ENCODE measurements at regions not wholly inside any gene's neighbourhood (a gene's known extent, or its start where the extent isn't known, plus 50 kb on each side); places are given as distances from the start of the nearest gene placed in this dataset.

DNA sequence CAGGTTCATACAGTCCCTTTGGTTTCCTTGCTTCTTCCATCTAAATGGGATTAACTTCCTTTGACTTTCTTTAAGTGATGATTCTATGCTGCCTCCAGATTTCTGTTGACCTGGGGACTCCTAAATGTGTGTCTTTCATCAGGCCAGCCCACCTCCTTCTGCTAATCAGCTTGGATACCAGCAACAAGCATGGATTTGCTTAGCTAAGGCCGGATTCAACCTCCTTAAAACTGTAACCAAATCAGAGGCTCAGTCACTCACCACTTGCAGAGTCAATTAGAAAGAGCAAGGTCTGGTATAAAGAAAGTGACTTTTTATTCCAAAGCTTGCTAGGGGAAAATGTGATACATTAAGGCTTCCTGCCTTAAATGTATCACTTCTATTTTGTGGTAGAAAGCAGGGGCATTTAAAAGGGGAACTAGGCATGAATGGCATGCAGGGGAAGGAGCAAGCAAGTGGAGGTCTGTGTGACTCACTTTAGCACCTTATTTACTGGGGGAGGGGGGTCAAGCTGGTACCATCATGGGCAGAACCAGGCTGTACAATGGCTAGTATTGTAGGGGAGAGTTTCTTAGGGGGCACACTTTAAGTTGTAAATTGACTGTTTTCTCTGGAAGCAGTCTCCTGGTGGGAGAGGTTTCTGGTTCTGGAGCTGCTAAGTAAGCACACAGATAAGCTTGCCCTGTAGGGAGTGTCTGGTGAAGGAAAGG is 239.0 kb upstream of the PDGFD start:
- Histone ChIP-seq H3K27me3 (replicated peaks; ENCODE audit: insufficient read depth) (no peaks in the 10 kb centered on the region), H3K9me3 (no peaks in the 10 kb centered on the region)

DNA sequence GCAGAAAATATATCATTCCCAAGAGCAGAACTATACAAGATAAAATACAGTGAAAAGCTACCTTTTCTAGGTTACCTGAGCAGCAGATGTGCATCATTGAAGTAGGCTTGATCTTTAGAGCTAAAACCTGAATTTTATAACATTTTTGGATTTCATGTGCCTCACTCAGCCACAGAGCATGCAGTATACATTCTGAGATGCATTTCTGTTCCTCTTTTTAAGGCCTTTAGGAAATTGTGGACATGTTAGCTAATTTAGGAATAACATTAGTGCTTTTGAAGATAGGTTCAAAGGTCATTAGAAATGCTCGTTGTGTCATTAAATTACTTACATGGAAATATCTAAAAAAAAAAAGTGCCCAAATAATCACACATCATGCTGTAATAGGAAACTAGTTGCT is 230.6 kb upstream of the PDGFD start:
- Histone ChIP-seq H3K4me1 (replicated peaks) (no peaks in the 10 kb centered on the region), H3K27me3 (replicated peaks; ENCODE audit: insufficient read depth) (no peaks in the 10 kb centered on the region), H3K4me3 (no peak overlapping the region), H3K27ac (no peak overlapping the region), H3K36me3 (no peaks in the 10 kb centered on the region), H3K9me3 (no peaks in the 10 kb centered on the region)
- intact Hi-C loops (cut with DNase I), result no loop called here
- TF ChIP-seq, protein P1, sequence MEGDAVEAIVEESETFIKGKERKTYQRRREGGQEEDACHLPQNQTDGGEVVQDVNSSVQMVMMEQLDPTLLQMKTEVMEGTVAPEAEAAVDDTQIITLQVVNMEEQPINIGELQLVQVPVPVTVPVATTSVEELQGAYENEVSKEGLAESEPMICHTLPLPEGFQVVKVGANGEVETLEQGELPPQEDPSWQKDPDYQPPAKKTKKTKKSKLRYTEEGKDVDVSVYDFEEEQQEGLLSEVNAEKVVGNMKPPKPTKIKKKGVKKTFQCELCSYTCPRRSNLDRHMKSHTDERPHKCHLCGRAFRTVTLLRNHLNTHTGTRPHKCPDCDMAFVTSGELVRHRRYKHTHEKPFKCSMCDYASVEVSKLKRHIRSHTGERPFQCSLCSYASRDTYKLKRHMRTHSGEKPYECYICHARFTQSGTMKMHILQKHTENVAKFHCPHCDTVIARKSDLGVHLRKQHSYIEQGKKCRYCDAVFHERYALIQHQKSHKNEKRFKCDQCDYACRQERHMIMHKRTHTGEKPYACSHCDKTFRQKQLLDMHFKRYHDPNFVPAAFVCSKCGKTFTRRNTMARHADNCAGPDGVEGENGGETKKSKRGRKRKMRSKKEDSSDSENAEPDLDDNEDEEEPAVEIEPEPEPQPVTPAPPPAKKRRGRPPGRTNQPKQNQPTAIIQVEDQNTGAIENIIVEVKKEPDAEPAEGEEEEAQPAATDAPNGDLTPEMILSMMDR (IDR thresholded peaks at IDR 0.05), result no peak
- TF ChIP-seq POLR2AphosphoS5 (IDR thresholded peaks at IDR 0.05) (no peak), POLR2A (IDR thresholded peaks at IDR 0.05) (no peak)
- DNase-seq (ENCODE audit: low spot score), result no peak
- 52% methylated on average over 1 of the region's 1 CpG for WGBS

More for the DNA sequence above, 239.0 kb upstream of the PDGFD start:
- no peak overlapping the region for H3K4me3 ChIP-seq
- DNase-seq (ENCODE audit: low spot score), result no peak
- intact Hi-C loops (cut with DNase I), result no loop called here
- WGBS, result 86% methylated on average over 1 of the region's 1 CpG
- no peaks in the 10 kb centered on the region for H3K36me3 ChIP-seq
- no peak overlapping the region for H3K27ac ChIP-seq
- TF ChIP-seq POLR2AphosphoS5 (IDR thresholded peaks at IDR 0.05) (no peak), POLR2A (IDR thresholded peaks at IDR 0.05) (no peak)
- TF ChIP-seq, protein P1 (IDR thresholded peaks at IDR 0.05), result no peak
- H3K4me1 ChIP-seq (replicated peaks), result no peaks in the 10 kb centered on the region

DNA sequence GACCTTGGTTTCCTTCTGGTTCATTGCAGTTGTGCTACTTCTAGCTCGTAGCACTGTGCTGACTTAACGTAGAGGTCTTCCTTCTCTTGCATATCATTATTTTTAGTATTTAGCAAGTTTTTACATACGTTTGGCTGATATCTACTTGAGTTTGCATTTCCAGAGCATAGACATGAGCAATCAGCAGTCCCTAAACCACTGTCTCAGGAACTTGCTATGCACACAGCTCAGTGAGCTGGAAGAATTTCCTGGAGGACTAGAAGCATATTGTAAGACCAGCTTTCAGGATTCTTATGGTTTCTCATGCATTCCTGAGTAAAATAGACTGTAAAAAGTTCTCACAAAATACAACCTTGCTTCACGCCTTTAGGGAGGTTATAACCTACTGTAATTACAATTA is 226.7 kb upstream of the PDGFD start:
- TF ChIP-seq POLR2AphosphoS5 (IDR thresholded peaks at IDR 0.05) (no peak), POLR2A (IDR thresholded peaks at IDR 0.05) (no peak)
- TF ChIP-seq, protein P1 (IDR thresholded peaks at IDR 0.05), result no peak
- H3K27ac ChIP-seq, result no peak overlapping the region
- no peak for DNase-seq (ENCODE audit: low spot score)
- no peaks in the 10 kb centered on the region for H3K4me1 ChIP-seq (replicated peaks)
- H3K9me3 ChIP-seq, result no peaks in the 10 kb centered on the region
- no peaks in the 10 kb centered on the region for H3K36me3 ChIP-seq
- 84% methylated on average over 4 of the region's 4 CpGs for WGBS
- intact Hi-C loops (cut with DNase I), result no loop called here
- H3K27me3 ChIP-seq (replicated peaks; ENCODE audit: insufficient read depth), result no peaks in the 10 kb centered on the region
- no peak overlapping the region for H3K4me3 ChIP-seq

DNA sequence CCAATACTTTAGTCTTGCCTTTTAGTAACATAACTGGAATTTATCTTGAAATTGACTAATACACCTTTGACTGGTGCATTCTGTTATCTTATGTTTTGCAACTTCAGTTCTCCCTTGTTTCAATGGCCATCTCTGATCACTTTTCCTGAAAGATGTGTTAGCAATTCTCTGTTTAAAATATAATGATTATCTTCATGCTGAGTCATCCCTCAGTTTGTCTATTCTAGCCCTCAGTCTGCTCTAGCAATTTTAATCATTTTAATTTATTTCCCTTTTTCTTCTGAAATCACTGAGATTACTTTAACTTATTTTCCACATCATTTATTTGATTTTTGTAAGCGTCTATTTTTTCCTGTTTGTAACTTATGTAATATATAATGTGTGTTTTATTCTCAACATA is 221.9 kb upstream of the PDGFD start:
- no peak for DNase-seq (ENCODE audit: low spot score)
- Histone ChIP-seq H3K27ac (no peak overlapping the region), H3K27me3 (replicated peaks; ENCODE audit: insufficient read depth) (no peaks in the 10 kb centered on the region), H3K36me3 (no peaks in the 10 kb centered on the region), H3K9me3 (no peaks in the 10 kb centered on the region), H3K4me1 (replicated peaks) (no peaks in the 10 kb centered on the region), H3K4me3 (no peak overlapping the region)
- WGBS, result 92% methylated on average over 1 of the region's 1 CpG
- intact Hi-C loops (cut with DNase I), result no loop called here
- no peak for TF ChIP-seq POLR2AphosphoS5 (IDR thresholded peaks at IDR 0.05)
- TF ChIP-seq, protein P1 (IDR thresholded peaks at IDR 0.05), result no peak
- no peak for TF ChIP-seq POLR2A (IDR thresholded peaks at IDR 0.05)

DNA sequence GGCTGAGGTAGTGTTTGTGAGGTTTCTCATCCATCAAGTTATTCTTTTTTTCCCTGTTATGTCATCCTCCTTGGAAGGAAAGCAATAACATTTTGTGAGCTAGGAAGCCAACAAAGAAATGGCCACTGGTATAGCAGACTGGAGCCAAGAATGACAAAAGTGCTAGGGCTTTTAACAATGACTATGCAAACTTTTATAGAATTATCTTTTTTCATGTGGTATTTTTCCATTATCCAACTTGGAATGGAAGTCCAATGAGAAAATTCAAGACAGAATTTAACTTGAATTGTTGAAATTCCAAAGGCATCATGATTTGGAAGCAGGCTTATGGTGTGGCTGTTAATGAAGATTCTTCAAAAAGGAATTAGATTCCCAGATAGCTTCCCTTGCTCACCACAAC is 216.4 kb upstream of the PDGFD start:
- Histone ChIP-seq H3K4me3 (no peak overlapping the region), H3K9me3 (no peaks in the 10 kb centered on the region), H3K27ac (no peak overlapping the region), H3K36me3 (no peaks in the 10 kb centered on the region), H3K4me1 (replicated peaks) (no peaks in the 10 kb centered on the region), H3K27me3 (replicated peaks; ENCODE audit: insufficient read depth) (no peaks in the 10 kb centered on the region)
- DNase-seq (ENCODE audit: low spot score), result no peak
- no peak for TF ChIP-seq POLR2A (IDR thresholded peaks at IDR 0.05)
- TF ChIP-seq POLR2AphosphoS5 (IDR thresholded peaks at IDR 0.05), result no peak
- TF ChIP-seq, protein P1 (IDR thresholded peaks at IDR 0.05), result no peak
- intact Hi-C loops (cut with DNase I), result no loop called here
